ENCODE measurements at regions not wholly inside any gene's neighbourhood (a gene's known extent, or its start where the extent isn't known, plus 50 kb on each side); places are given as distances from the start of the nearest gene placed in this dataset.

GRCh38 chr13:44140146-44140545, 233.5 kb upstream of the SERP2 start:
- no peak for TF ChIP-seq POLR2AphosphoS5 (IDR thresholded peaks at IDR 0.05; ENCODE audit: low read depth, low read length)
- no peak for TF ChIP-seq SIN3A (IDR thresholded peaks at IDR 0.05; ENCODE audit: borderline replicate concordance, insufficient read depth, low read length)
- no peak for TF ChIP-seq TAF1 (IDR thresholded peaks at IDR 0.05; ENCODE audit: borderline replicate concordance, insufficient read depth, low read length)
- no peak for TF ChIP-seq FOXP2 (optimal IDR thresholded peaks at IDR 0.05; ENCODE audit: borderline replicate concordance, extremely low read depth, extremely low read length, insufficient read depth)
- no peak for TF ChIP-seq REST (IDR thresholded peaks at IDR 0.05; ENCODE audit: insufficient read depth in 1 of 2, low read depth in 2 of 2, low read length in 2 of 2)

- no peak for TF ChIP-seq POLR2AphosphoS5 (IDR thresholded peaks at IDR 0.05; ENCODE audit: low read depth, low read length)
- no peak for TF ChIP-seq REST (IDR thresholded peaks at IDR 0.05; ENCODE audit: insufficient read depth in 1 of 2, low read depth in 2 of 2, low read length in 2 of 2)
- no peak for TF ChIP-seq SIN3A (IDR thresholded peaks at IDR 0.05; ENCODE audit: borderline replicate concordance, insufficient read depth, low read length)
- TF ChIP-seq TAF1 (IDR thresholded peaks at IDR 0.05; ENCODE audit: borderline replicate concordance, insufficient read depth, low read length), result no peak
Observed at GRCh38 chr13:44140888-44141724, 232.5 kb upstream of the SERP2 start.

GRCh38 chr13:44141725-44142539, 231.7 kb upstream of the SERP2 start:
- TF ChIP-seq FOXP2 (optimal IDR thresholded peaks at IDR 0.05; ENCODE audit: borderline replicate concordance, extremely low read depth, extremely low read length, insufficient read depth) (peak; percentile 47), POLR2AphosphoS5 (IDR thresholded peaks at IDR 0.05; ENCODE audit: low read depth, low read length) (peak; percentile 76), REST (IDR thresholded peaks at IDR 0.05; ENCODE audit: insufficient read depth in 1 of 2, low read depth in 2 of 2, low read length in 2 of 2) (no peak)

- TF ChIP-seq REST (IDR thresholded peaks at IDR 0.05; ENCODE audit: insufficient read depth in 1 of 2, low read depth in 2 of 2, low read length in 2 of 2), result no peak
- no peak for TF ChIP-seq FOXP2 (optimal IDR thresholded peaks at IDR 0.05; ENCODE audit: borderline replicate concordance, extremely low read depth, extremely low read length, insufficient read depth)
- TF ChIP-seq SIN3A (IDR thresholded peaks at IDR 0.05; ENCODE audit: borderline replicate concordance, insufficient read depth, low read length), result no peak
- TF ChIP-seq POLR2AphosphoS5 (IDR thresholded peaks at IDR 0.05; ENCODE audit: low read depth, low read length), result no peak
- TF ChIP-seq TAF1 (IDR thresholded peaks at IDR 0.05; ENCODE audit: borderline replicate concordance, insufficient read depth, low read length), result no peak
Observed at GRCh38 chr13:44142540-44142867, 231.1 kb upstream of the SERP2 start.

Measured in PFSK-1 (cell line).